Caco-2 (cell line): ENCODE measurements at regions not wholly inside any gene's neighbourhood (a gene's known extent, or its start where the extent isn't known, plus 50 kb on each side); places are given as distances from the start of the nearest gene placed in this dataset.
A peak's percentile ranks its signal among the peaks of the same experiment; 100 is the strongest.

Experiments
- BruUV-seq: library from RNA; stranded (reverse); fragments of 400-500 nt; replicated peaks from 2 replicates; lab custom pipeline; 2021; lab: Mats Ljungman, UMichigan
- CTCF ChIA-PET: fragments of 300-600 bp; sonication (Branson Sonifier 250); formaldehyde crosslinking; loops from one replicate; lab custom pipeline; 2022; ENCODE audit warnings: antibody characterized with exemption; lab: Charles Lee
- POLR2A ChIA-PET: fragments of 300-600 bp; sonication (Branson Sonifier 250); formaldehyde crosslinking; loops from one replicate; lab custom pipeline; 2022; ENCODE audit warnings: antibody characterized with exemption; lab: Charles Lee
- DNase-seq, 2 experiments: peaks; one replicate each; pipeline versions ENCODE4 v3.0.0 to v3.0.0-alpha.2; 2020 to 2022
- H3K27me3 ChIP-seq: replicated peaks from 2 replicates; pipeline ENCODE4 v1.6.0; 2011; ENCODE audit warnings: low read length; ENCODE audit not compliant: control insufficient read depth, insufficient read depth
- H3K36me3 ChIP-seq: 2 replicates; pipeline ENCODE4 v1.5.1; 2011; ENCODE audit warnings: low read length; ENCODE audit not compliant: control insufficient read depth, insufficient read depth
- H3K4me1 ChIP-seq: fragments of 250-450 bp; sonication (Bioruptor Pico); 2 replicates; pipeline ENCODE4 v1.5.1; 2020; ENCODE audit warnings: mild to moderate bottlenecking
- H3K4me3 ChIP-seq: 2 replicates; pipeline ENCODE4 v1.5.1; 2011; ENCODE audit warnings: low read depth, mild to moderate bottlenecking, control low read depth, low read length
- H3K9me3 ChIP-seq: fragments of 250-450 bp; sonication (Bioruptor Pico); 2 replicates; pipeline ENCODE4 v1.5.1; 2020; ENCODE audit warnings: mild to moderate bottlenecking, moderate library complexity
- H3K27ac Mint-ChIP-seq: one replicate; pipeline ENCODE4 v1.8.0; 2022; ENCODE audit warnings: mixed read lengths; ENCODE audit not compliant: unreplicated experiment
- H3K27me3 Mint-ChIP-seq: one replicate; pipeline ENCODE4 v1.8.0; 2022; ENCODE audit warnings: mixed read lengths; ENCODE audit not compliant: insufficient read depth, unreplicated experiment
- H3K36me3 Mint-ChIP-seq: one replicate; pipeline ENCODE4 v1.8.0; 2022; ENCODE audit warnings: mild to moderate bottlenecking, mixed read lengths; ENCODE audit not compliant: insufficient read depth, unreplicated experiment
- H3K4me1 Mint-ChIP-seq: one replicate; pipeline ENCODE4 v1.8.0; 2022; ENCODE audit warnings: low read depth, mixed read lengths; ENCODE audit not compliant: unreplicated experiment
- H3K4me3 Mint-ChIP-seq: one replicate; pipeline ENCODE4 v1.8.0; 2022; ENCODE audit warnings: mild to moderate bottlenecking, moderate library complexity, mixed read lengths; ENCODE audit not compliant: unreplicated experiment
- H3K9me3 Mint-ChIP-seq: one replicate; pipeline ENCODE4 v1.8.0; 2022; ENCODE audit warnings: mixed read lengths; ENCODE audit not compliant: unreplicated experiment
- intact Hi-C: fragments of 100-400 bp; cut with micrococcal nuclease; formaldehyde crosslinking; loops from one replicate; pipeline ENCODE4 v1.10.0; 2022; ENCODE audit not compliant: unreplicated experiment
- TF ChIP-seq, protein P1 (sequence below), 2 experiments: fragments of 200-600 bp in 1 of 2; IDR thresholded peaks; 1 replicate in 1 of 2; 2 replicates in 1 of 2; pipeline versions ENCODE4 v1.5.1 to v1.8.0; 2011 to 2022; ENCODE audit warnings: antibody characterized with exemption in 1 of 2, control low read depth in 1 of 2, inconsistent platforms in 1 of 2, low read depth in 1 of 2, low read length in 1 of 2, mild to moderate bottlenecking in 1 of 2, moderate library complexity in 1 of 2; ENCODE audit not compliant: insufficient read depth in 1 of 2, severe bottlenecking in 1 of 2, unreplicated experiment in 1 of 2

DNA sequence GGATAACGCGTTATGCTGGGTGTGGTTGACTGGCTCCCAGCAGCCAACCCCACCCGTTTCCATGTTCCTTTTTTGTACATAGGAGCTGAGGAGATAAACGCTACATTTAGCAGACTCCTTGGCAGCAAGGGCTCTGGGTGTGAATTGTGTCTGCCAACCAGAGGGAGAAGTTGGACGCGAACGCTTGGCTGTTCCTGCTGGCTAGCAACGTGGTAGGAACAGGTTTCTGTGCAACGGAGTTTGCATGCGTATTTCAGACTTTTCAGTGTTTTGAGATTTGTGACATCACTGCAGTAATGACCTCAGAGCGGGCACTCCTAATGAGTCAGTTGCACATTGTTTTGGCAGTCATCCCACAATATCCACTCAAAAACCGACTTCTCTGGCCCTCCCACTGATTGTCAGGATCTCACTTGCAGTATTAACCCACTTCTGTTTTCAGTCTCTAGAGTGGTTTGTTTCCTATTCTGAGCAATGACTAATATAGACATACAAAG, 98.7 kb upstream of the RGS1 start:
- no peak overlapping the region for H3K4me3 Mint-ChIP-seq
- H3K4me1 Mint-ChIP-seq = no peaks in the 10 kb centered on the region
- H3K9me3 ChIP-seq = no peaks in the 10 kb centered on the region
- no peaks in the 10 kb centered on the region for H3K9me3 Mint-ChIP-seq
- CTCF ChIA-PET = no interaction called here
- TF ChIP-seq, protein P1, sequence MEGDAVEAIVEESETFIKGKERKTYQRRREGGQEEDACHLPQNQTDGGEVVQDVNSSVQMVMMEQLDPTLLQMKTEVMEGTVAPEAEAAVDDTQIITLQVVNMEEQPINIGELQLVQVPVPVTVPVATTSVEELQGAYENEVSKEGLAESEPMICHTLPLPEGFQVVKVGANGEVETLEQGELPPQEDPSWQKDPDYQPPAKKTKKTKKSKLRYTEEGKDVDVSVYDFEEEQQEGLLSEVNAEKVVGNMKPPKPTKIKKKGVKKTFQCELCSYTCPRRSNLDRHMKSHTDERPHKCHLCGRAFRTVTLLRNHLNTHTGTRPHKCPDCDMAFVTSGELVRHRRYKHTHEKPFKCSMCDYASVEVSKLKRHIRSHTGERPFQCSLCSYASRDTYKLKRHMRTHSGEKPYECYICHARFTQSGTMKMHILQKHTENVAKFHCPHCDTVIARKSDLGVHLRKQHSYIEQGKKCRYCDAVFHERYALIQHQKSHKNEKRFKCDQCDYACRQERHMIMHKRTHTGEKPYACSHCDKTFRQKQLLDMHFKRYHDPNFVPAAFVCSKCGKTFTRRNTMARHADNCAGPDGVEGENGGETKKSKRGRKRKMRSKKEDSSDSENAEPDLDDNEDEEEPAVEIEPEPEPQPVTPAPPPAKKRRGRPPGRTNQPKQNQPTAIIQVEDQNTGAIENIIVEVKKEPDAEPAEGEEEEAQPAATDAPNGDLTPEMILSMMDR (IDR thresholded peaks at IDR 0.05; ENCODE audit: insufficient read depth in 1 of 2, low read depth in 1 of 2, low read length in 1 of 2, severe bottlenecking in 1 of 2, unreplicated experiment in 1 of 2) = no peak
- no peaks in the 10 kb centered on the region for H3K4me1 ChIP-seq
- H3K36me3 ChIP-seq = no peaks in the 10 kb centered on the region
- no peaks in the 10 kb centered on the region for H3K27me3 Mint-ChIP-seq
- no peaks in the 10 kb centered on the region for H3K27me3 ChIP-seq
- intact Hi-C loops = loop anchor here (1.0 kb wide), 2 partner anchors 103 to 542 kb away; no protein-coding TSS in a partner anchor
- no peaks in the 10 kb centered on the region for H3K36me3 Mint-ChIP-seq
- H3K27ac Mint-ChIP-seq = no peak overlapping the region
- no peak overlapping the region for H3K4me3 ChIP-seq
- POLR2A ChIA-PET = no interaction called here
- DNase-seq = no peak
- BruUV-seq = no TSS peak

DNA sequence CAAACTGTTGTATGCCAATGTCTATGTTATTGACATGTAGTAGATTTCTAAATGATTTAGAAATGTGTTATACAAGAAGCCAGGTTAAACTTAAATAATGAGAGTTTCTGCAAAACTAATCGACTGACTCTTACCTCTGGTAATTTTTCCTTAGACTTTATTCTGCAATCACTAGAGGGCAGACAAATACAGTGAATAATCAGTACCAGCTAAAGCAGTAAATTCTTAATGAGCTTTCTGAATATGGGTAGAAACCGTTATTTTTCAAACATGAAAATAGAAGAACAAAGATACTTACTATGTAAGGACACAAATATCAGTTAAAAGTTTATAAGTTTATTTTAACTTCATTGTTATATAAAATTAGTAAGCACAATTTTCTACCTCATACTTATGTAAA, 97.9 kb upstream of the RGS1 start:
- no peak overlapping the region for H3K4me3 Mint-ChIP-seq
- intact Hi-C loops = loop anchor here (1.0 kb wide), 2 partner anchors 103 to 542 kb away; no protein-coding TSS in a partner anchor
- Histone ChIP-seq H3K4me3 (no peak overlapping the region), H3K27me3 (no peaks in the 10 kb centered on the region), H3K36me3 (no peaks in the 10 kb centered on the region), H3K4me1 (no peaks in the 10 kb centered on the region), H3K9me3 (no peaks in the 10 kb centered on the region)
- ChIA-PET CTCF (interaction anchor here (0.6 kb wide), 1 partner anchor 1028 kb away, joined by 3 read pairs; no protein-coding TSS in a partner anchor), POLR2A (interaction anchor here (0.6 kb wide), 1 partner anchor 329 kb away, joined by 3 read pairs; no protein-coding TSS in a partner anchor)
- H3K9me3 Mint-ChIP-seq = no peaks in the 10 kb centered on the region
- no peaks in the 10 kb centered on the region for H3K36me3 Mint-ChIP-seq
- TF ChIP-seq, protein P1 (IDR thresholded peaks at IDR 0.05; ENCODE audit: insufficient read depth in 1 of 2, low read depth in 1 of 2, low read length in 1 of 2, severe bottlenecking in 1 of 2, unreplicated experiment in 1 of 2) = peak in 1 of 2 experiments; percentile 13
- DNase-seq = no peak
- no peaks in the 10 kb centered on the region for H3K27me3 Mint-ChIP-seq
- BruUV-seq = no TSS peak
- no peaks in the 10 kb centered on the region for H3K4me1 Mint-ChIP-seq
- no peak overlapping the region for H3K27ac Mint-ChIP-seq

DNA sequence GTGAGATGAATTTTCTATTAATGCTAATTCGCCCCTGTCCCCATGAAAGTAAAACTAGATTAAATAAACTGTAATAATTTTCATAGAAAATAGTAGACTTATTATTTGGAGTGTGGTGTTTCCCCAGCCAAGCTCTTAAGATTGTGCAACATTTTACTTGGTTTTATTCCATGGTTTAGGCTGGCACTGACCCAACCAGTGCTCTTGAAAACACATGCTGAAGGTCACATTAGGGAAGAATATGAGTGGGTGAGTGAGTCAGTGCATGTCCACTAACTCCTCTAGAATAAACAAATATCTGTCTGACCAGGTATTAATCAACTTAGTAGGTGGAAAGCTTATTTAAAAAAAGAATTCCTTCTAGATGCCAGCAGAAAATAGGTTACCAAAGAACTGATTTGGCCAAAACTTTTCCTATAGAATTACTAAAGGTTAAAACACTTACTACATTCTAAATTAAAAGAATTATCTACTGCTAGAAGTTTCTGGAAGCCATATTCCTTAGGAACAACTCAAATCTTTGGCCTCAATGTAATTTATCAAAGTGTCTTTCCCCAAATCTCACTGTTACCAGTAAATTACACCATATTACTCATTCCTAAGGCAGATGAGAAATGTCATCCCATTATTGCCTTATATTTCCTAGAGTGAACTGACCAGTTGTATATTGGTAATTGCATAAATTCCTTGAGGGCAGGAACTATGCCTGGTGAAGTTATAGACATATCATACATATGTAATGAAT, 89.7 kb upstream of the RGS1 start:
- ChIA-PET CTCF (no interaction called here), POLR2A (no interaction called here)
- no peaks in the 10 kb centered on the region for H3K36me3 Mint-ChIP-seq
- no peak overlapping the region for H3K4me3 Mint-ChIP-seq
- Histone ChIP-seq H3K4me3 (no peak overlapping the region), H3K27me3 (no peaks in the 10 kb centered on the region), H3K9me3 (no peaks in the 10 kb centered on the region), H3K36me3 (no peaks in the 10 kb centered on the region), H3K4me1 (no peaks in the 10 kb centered on the region)
- BruUV-seq = no TSS peak
- TF ChIP-seq, protein P1 (IDR thresholded peaks at IDR 0.05; ENCODE audit: insufficient read depth in 1 of 2, low read depth in 1 of 2, low read length in 1 of 2, severe bottlenecking in 1 of 2, unreplicated experiment in 1 of 2) = no peak
- no peaks in the 10 kb centered on the region for H3K9me3 Mint-ChIP-seq
- no peak overlapping the region for H3K27ac Mint-ChIP-seq
- intact Hi-C loops = no loop called here
- H3K27me3 Mint-ChIP-seq = no peaks in the 10 kb centered on the region
- no peak for DNase-seq
- no peaks in the 10 kb centered on the region for H3K4me1 Mint-ChIP-seq
